ENCODE measurements at regions not wholly inside any gene's neighbourhood (a gene's known extent, or its start where the extent isn't known, plus 50 kb on each side); places are given as distances from the start of the nearest gene placed in this dataset.

DNA sequence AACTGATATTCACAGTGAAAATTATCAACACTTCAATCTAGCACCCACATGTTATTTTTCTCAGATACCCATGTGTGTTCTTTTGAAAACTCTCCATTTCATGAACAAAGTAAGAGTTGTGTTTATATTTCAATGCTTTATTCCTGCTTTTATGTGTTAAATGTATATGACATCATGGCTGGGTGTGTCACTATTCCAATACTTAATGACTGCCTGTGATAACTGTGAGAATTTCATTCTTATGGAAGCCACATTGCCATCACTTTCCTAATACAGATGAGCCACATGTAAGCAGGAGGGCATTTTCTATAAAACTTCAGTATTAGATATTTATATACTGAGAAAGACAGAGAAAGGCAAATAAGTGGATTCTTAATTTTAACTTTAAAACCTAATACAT, 100.4 kb upstream of the FIGN start:
- TF ChIP-seq, protein P1, sequence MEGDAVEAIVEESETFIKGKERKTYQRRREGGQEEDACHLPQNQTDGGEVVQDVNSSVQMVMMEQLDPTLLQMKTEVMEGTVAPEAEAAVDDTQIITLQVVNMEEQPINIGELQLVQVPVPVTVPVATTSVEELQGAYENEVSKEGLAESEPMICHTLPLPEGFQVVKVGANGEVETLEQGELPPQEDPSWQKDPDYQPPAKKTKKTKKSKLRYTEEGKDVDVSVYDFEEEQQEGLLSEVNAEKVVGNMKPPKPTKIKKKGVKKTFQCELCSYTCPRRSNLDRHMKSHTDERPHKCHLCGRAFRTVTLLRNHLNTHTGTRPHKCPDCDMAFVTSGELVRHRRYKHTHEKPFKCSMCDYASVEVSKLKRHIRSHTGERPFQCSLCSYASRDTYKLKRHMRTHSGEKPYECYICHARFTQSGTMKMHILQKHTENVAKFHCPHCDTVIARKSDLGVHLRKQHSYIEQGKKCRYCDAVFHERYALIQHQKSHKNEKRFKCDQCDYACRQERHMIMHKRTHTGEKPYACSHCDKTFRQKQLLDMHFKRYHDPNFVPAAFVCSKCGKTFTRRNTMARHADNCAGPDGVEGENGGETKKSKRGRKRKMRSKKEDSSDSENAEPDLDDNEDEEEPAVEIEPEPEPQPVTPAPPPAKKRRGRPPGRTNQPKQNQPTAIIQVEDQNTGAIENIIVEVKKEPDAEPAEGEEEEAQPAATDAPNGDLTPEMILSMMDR (IDR thresholded peaks at IDR 0.05): no peak
- no peak for TF ChIP-seq ZFX (IDR thresholded peaks at IDR 0.05; ENCODE audit: borderline replicate concordance)
- H3K27ac ChIP-seq: no peak overlapping the region

- TF ChIP-seq ZFX (IDR thresholded peaks at IDR 0.05; ENCODE audit: borderline replicate concordance): no peak
- TF ChIP-seq, protein P1 (IDR thresholded peaks at IDR 0.05): no peak
- no peak overlapping the region for H3K27ac ChIP-seq
These were observed 99.0 kb upstream of the FIGN start for GRCh38 chr2:163834841-163835240.

- no peak overlapping the region for H3K27ac ChIP-seq
- TF ChIP-seq, protein P1 (IDR thresholded peaks at IDR 0.05): no peak
- TF ChIP-seq ZFX (IDR thresholded peaks at IDR 0.05; ENCODE audit: borderline replicate concordance): no peak
These were observed 98.4 kb upstream of the FIGN start for GRCh38 chr2:163834221-163834620.

- TF ChIP-seq ZFX (IDR thresholded peaks at IDR 0.05; ENCODE audit: borderline replicate concordance): no peak
- TF ChIP-seq, protein P1 (IDR thresholded peaks at IDR 0.05): no peak
- no peak overlapping the region for H3K27ac ChIP-seq
These were observed 93.0 kb upstream of the FIGN start for GRCh38 chr2:163828771-163829170.

- TF ChIP-seq, protein P1 (IDR thresholded peaks at IDR 0.05): no peak
- no peak for TF ChIP-seq ZFX (IDR thresholded peaks at IDR 0.05; ENCODE audit: borderline replicate concordance)
These were observed 86.2 kb upstream of the FIGN start for GRCh38 chr2:163822033-163822432.

GRCh38 chr2:163812926-163813520, 77.2 kb upstream of the FIGN start:
- no peak overlapping the region for H3K27ac ChIP-seq
- no peak for TF ChIP-seq ZFX (IDR thresholded peaks at IDR 0.05; ENCODE audit: borderline replicate concordance)
- TF ChIP-seq, protein P1 (IDR thresholded peaks at IDR 0.05): no peak

More at GRCh38 chr2:163822033-163822432, 86.2 kb upstream of the FIGN start:
- no peak overlapping the region for H3K27ac ChIP-seq

- H3K27ac ChIP-seq: no peak overlapping the region
- TF ChIP-seq ZFX (IDR thresholded peaks at IDR 0.05; ENCODE audit: borderline replicate concordance): no peak
- TF ChIP-seq, protein P1 (IDR thresholded peaks at IDR 0.05): no peak
These were observed 72.6 kb upstream of the FIGN start for GRCh38 chr2:163808406-163808805.
